ENCODE measurements at regions not wholly inside any gene's neighbourhood (a gene's known extent, or its start where the extent isn't known, plus 50 kb on each side); places are given as distances from the start of the nearest gene placed in this dataset.
"Not testable (repeated sequence)": the region's sequence is repeated elsewhere in the genome, so short reads cannot be mapped to it uniquely, and the experiment has no call there.

DNA sequence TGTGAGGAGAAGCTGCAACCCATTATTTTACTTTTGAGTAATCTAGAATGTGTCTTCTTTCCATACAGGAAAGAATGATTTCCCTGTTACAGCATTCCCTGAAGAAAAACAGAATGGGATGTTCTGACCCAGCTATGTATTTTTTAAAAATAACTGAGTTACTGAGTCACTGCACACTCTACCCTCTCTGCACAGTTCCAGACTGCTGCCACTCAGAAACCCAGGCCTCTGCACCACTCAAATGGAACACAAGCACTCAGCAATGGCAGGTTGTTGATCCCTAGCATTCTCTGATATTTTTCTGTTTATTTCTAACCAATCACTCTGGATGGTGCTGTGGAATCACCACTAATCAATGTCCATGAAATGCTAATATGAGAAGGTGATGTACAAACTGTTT is 1300.0 kb upstream of the FAM98A start:
- FAIRE-seq, result no peak

DNA sequence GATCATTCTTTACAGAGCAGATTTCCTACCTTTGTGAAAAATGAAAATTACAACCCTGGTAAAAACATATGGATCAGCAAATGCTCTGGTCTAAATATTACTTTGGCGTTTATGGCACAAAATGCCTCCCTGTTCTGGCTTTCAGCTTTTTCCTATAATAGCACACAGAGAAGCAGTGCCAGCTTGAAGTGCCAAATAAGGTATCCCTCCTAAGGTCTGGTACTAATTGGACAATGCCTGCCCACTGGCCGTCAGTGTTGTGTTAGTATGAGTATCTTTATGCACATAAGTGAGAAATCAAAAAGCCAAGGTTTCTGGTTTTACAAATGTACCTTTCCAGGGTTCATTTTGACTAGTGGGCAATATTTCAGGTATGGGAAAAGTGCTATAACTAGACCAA is 1293.7 kb upstream of the FAM98A start:
- FAIRE-seq, result no peak

DNA sequence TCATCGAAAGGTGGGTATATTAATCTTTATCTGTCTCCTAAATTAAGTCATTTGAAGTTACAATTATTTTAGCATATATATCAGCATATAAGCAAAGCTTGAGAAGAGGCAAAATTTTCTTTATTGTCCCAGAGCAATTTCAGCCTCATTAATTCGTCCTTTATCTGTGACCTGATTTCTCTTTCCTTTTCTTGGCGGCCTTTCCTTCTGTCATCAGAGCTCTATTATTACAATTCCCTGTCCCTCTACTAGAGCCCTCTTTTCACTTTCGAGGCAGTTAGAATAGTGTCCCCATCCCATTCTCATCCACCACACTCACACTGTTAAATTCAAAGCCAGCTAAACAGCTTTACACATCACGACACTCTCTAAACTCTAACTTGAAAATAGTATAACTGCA is 1293.2 kb upstream of the FAM98A start:
- no peak for FAIRE-seq

DNA sequence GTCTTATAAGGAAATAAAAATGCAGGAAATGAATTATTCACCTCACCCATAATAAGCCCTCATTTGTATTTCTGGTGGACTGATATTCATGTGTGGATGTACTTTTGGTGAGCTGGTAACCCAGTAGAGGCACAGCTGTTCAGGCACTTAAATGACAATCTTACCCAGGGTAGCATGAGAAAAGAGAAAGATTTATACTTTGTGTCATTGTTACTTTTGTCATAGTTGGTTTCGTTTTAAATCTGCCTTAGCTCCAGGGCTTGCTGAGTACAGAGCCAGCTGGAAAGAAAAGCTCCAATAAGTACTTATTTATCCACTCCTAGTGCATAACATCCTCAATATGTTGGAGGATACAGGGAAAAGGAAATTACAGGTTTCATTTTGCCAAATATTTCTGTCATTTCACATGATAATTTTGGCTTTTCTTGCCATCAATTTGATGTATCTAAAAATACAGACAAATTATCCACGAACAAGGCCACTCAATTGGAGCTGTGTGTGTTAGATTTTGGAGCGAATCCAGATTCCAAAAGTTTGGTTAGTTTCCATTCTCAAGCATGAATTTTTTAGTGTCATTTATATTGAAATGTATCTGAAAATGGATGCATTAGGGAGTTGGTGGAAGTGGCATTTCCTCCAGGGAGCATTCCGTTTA is 1276.1 kb upstream of the FAM98A start:
- no peak for FAIRE-seq

DNA sequence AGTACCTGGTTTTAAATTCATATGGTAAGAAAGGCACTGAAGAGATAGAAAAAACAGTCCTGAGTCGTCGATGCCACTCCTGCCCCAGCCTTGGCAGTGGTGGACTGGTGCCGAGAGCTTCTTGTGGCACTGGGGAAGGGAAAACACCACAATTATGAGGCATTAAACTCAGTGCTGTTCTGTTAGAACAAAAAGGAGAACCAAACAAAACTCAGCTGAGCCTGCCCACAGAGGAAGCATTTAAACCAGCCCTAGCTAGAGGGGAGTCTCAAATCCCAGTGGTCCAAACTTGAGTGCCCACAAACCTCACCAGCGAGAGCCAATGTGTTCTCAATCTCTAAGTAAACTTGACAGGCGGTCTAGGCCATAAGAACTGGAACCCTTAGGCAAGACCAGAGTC is 1254.5 kb upstream of the FAM98A start:
- no peak for FAIRE-seq

DNA sequence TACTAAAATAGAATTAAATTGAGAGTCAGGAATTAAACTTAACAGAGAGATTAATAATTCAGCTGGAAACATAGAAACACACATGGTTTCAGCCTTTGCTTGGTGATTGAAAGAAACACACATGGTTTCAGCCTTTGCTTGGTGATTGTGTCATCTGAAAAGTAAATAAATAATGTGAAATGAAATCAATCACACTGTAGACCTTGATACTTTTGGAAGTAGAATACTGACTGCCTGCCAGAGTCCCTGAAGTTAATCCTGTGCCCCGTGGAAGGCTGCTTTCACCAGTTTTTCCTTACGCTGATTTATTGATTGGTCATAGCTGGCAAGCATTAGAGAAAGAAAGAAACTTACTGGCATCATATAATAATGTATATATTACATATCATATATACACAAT is 1252.7 kb upstream of the FAM98A start:
- FAIRE-seq, result no peak

DNA sequence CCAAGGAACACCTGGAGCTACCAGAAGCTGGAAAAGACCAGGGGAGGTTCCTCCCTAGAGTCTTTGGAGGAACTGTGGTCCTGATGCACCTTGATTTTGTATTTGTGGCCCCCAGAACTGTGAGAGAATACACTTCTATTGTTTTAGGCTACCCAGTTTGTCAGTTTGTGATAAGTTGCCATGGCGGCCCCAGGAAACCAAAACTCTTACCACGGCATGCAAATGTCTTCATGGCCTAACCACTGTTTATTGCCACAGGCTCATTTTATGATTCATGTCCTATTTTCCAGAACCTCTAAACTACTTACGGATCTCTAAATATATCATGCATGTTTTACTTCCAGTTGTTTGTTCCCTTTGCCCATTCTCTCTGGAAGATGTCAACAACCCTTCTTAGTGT is 1250.7 kb upstream of the FAM98A start:
- FAIRE-seq, result no peak

DNA sequence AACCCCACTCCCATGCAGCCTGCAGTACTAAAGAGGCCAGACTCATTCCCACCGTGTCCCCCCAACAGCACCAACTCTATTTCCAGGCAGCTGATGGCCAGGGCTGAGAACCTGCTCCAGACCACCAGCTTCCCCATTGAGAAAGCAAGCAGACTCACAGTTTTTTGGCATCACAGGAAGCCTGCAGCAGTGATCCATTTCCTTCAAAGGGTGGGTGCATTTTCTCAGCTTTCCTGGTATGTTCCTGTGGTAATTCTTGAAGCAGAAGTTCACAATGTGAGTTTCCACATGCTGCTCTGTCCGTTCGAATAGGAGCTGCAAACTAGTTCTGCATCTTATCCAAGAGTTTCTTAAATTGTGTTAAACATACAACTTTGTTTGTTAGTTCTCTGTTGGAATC is 1249.6 kb upstream of the FAM98A start:
- FAIRE-seq, result no peak

DNA sequence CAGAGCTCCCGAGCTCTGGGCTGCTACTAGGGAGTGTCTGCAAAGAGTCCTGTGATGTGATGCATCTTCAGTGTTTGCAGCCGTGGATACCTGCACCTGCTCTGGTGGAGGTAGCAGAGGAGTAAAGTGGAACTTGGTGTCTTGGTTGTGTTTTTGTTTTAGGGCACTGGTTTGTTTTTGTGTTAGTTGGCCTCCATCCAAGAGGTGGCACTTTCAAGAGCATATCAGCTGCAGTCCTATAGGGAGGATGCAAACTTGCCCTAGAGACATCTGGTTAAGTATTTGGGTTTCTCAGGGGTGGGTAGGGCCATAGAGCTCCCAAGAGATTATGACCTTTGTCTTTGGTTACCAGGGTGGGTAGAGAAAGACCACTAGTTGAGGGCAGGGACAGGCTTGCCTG is 1249.0 kb upstream of the FAM98A start:
- FAIRE-seq, result no peak

DNA sequence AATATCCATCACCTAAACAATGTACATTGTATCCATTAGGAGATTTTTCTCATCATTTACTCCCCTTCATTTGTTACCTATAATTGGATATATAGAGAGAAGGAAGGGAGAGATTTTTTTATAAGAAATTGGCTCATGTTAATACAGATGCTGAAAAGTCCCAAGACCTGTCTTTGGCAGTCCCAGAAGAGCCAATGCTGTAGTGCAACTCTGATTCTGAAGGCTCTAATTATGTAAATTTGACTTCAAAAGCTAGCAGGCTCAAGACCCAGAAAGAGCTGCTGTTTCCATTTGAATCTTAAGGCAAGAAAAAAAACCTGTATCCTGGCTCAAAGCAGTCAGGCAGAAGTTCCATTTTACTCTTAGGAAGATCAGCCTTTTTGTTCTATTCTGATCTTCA is 1245.5 kb upstream of the FAM98A start:
- no peak for FAIRE-seq

DNA sequence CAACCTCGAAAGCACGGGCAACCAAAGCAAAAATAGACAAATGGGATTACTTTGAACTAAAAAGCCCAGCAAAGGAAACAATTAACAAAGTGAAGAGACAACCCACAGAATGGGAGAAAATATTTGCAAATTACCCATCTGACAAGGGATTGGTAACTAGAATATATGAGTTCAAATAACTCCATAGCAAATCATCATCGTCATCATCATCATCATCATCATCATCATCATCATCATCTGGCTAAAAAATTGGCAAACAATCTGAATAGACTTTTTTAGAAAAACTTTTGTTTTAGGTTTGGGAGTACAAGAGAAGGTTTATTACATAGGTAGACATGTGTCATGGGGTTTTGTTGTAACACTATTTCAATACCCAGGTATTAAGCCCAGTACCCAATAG is 1239.3 kb upstream of the FAM98A start:
- FAIRE-seq, result no peak

DNA sequence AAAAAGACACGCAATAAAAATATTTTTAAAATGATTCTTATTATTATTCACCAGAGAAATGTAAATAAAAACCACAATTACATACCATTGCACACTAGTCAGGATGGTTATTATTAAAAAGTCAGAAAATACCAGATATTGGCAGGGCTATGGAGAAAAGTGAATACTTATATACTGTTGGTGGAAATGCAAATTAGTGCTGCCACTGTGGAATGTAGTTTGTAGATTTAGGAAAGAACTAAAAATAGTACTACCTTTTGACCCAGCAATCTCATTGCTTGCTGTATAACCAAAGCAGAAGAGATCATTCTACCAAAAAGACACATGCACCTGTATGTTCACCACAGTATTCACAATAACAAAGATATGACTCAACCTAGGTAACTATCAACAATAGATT is 1237.3 kb upstream of the FAM98A start:
- FAIRE-seq, result no peak

DNA sequence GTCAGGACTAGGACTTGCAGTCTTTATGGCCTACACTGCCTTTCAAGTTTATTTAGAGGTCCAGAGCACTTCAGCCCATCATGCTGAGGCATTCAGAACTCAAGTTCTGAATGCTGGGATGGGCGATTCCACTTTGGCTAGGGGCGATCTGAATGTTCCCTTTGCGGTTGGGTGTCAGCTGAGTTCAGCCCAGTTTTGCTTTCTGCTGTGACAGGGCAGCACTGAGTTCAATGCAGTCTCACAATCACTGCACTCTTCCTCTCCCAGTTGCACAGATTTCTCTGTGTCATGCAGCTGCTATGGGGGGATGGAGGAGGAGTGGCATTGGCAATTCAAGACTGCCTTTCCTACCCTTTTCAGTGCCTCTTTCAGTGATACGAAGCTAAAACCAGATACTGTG is 1232.0 kb upstream of the FAM98A start:
- FAIRE-seq, result no peak

DNA sequence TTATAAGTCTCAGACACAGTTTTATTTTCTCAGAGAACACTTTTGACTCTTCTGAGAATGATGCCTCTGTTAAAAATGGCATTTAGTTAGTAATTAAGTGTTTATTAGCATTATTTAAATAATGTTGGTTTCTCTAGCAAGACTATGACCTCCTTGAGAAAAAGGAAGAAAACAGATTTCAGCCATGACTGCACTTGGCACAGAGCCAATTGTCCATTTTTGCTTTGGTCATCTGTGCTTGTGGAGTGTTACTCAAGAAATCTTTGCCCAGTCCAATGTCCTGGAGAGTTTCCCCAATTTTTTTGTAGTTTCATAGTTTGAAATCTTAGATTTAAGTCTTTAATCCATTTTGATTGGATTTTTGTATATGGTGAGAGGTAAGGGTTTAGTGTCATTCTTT is 1229.4 kb upstream of the FAM98A start:
- no peak for FAIRE-seq

DNA sequence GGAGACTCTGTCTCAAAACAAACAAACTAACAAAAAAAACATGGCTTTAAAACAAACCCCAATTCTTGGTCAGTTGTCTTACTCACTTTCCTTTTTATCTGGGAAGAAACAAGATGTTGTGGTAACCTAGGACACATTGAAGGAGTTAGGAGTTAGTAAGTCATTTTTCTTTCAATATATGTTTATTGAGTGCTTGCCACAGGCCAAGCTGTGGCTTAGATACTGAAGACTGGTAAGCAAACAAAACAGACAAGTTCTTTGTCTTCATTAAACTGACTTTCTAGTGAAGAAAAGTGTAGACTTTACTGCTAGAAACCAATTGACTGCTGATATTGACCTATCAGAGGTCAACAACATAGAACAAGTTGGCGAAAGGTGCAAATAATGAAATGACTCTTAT is 1228.3 kb upstream of the FAM98A start:
- no peak for FAIRE-seq

DNA sequence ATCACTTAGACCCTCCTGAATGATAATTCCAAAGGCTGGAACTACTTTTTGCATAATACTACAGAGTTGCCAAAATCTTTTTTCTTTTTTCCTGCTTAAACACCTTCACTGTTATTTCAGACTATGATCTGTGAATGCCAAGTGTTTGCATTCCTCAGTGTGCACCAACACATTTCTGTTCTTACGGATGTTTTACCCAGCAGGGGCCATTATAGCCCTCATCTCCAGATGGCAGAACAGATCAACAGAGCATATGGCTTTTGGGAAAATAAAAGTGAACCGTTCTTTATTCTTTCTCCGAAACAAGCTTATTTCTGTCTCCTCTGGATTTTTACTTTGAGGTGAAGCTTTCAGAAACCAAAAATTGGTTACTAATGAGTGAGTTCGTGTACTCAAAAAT is 1226.6 kb upstream of the FAM98A start:
- FAIRE-seq, result no peak

DNA sequence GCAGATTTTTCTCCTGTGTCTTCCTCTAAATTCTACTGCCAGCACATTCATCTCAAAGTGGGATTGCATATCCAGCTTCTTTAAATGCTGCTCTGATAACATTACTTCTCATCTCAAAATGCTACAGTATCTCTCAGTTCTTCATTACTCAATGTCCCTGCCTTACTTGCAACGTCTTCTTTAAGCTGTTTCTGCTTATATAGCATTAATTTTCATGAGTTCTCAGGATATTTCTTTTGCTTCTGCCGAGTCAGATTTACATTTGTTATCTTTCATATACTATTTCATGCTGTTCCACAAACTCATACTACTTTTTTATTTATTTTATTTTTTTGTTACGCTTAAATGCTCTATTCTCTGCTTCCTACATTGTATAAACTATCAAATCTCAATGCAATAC is 1223.5 kb upstream of the FAM98A start:
- no peak for FAIRE-seq

DNA sequence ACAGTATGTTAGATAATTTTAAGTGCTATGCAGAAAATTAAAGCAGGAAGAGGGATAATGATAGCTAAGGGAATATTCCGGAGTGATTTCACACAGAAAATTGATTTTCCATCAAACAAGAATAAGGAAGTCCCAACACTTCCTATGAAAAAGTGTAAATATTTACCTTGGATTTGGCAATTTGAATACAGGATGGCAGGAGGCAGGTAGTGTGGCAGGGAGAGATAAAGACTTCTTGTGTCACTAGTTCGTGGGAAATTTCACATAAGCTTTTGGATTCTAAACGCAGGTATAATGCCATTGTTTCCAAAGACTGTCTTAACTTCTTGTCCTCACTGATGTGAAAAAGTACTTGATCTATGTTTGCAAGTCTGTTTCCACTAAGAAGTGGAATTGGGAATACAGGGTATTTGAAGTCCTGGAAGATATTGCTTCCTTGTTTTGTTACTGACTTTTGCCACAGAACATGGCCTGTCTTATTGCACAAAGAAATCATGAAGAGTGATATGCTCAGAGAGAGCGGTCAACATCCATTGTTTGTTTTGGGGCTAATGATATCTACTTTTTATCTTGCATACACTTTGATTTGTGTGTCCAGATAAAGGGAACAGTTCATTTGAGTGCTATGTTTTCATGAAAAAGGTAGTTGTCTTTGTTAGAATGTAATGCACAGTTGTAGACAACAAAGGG is 1216.1 kb upstream of the FAM98A start:
- FAIRE-seq, result no peak

DNA sequence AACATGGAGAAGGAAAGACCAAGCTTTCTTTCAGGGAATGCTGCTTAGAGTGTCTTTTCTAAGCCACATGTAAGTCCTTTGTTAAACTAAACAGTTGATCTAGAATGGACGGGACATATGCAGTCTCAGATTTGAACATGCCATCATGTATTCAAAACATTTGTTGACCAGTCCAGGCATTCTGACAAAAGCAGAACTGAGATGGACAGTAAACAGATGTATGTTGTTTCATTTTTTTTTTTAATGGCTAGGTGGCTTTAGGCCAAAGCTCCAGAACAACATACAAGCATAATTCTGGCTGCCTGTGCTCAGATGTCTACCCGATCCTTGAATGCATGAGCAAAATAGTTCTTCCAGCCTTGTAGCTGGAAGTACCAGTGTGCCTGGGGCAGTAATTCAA is 1211.4 kb upstream of the FAM98A start:
- no peak for FAIRE-seq

DNA sequence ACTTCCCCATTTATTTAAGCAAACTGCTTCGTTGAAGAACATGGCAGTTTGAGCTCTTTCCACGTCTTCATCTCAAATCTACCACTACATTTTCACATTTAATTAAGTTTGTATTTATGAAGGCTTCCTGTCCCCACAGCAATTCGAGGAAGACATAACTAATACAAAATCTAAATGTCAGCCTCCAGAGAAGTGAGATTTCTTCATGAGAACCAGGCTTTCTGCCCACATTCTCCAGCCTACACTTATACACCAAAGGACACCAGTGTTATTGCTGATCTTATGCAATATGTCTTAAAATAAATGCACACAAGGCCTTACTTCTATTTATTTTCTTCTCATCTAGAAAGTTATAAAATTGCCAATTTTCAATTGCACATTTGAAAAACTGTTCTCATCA is 1209.3 kb upstream of the FAM98A start:
- FAIRE-seq, result no peak

DNA sequence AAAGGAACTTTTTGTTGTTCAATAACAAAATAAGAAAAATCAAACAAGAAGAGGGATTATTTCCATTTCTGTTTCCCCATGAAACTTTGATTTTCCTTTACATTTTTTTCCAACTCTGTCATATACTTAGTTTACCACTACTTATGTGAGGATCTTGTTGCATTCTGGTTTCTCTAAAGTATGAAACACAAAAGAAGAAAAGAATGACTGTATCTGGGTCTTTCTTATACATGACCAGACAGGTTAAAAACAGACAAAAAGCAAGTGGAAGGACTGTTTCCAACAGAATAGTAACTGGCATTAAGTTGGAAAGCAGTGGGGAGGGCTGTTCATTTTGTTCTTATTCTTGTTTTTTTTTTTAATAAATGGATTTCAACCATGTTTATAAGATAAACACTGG is 1207.8 kb upstream of the FAM98A start:
- no peak for FAIRE-seq

DNA sequence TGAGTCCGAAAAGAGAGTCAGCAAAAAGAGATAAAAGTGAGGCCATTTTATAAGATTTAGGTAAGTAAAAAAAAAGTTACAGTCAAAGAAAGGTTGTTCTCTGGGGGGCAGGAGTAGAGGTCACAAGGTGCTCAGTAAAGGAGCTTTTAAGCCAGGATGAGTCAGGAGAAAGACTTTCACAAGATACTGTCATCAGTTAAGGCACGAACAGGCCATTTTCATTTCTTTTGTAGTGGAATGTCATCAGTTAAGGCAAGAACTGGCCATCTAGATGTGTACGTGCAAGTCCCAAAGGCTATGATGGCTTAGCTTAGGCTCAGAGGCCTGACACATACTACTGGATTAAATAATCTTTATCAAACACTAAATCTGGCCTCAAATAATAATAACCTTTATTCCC is 1207.3 kb upstream of the FAM98A start:
- no peak for FAIRE-seq

DNA sequence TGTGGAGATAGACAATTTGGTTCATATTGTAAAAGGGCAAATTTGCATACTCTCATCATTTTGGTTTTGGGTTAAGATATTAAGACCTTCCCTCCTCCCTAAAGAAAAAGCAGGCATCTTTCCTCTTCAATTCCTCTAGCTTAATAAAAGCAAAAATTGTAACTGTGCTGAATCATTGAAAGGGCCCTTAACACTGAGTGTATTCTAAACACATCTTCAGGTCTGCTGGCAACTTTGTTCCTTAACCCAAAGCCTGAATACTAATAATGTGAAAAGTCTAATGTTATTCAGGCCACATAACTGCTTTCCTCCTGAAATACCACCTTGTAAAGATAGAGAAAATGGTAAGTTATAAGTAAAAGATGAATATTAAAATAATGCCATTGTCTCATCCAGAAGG is 1200.5 kb upstream of the FAM98A start:
- FAIRE-seq, result no peak

DNA sequence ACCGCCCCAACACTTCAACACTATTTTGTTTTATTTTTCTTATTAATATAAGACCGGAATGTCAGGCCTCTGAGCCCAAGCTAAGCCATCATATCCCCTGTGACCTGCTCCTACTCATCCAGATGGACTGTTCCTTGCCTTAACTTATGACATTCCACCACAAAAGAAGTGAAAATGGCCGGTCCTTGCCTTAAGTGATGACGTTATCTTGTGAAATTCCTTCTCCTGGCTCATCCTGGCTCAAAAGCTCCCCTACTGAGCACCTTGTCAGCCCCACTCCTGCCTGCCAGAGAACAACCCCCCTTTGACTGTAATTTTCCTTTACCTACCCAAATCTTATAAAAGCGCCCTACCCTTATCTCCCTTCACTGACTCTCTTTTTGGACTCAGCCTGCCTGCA is 1196.5 kb upstream of the FAM98A start:
- not testable (repeated sequence) for FAIRE-seq

DNA sequence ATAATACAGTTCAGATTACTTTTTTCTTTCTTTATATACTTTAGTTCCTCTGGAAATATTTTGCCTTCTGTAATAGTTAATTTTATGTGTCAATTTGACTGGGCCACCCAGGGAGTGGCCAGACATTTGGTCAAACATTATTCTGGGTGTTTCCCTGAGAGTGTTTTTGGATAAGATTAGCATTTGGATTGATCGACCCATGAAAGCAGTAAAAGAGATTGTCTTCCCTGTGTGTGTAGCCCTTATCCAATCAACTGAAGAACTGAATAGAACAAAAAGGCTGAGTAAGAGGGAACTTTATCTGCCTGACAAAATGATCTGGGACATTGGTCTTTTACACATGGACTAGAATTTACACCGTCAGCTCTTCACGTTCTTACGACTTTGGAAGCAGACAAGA is 1190.1 kb upstream of the FAM98A start:
- FAIRE-seq, result no peak

Data from G401.6 (cell line).